ENCODE measurements at regions not wholly inside any gene's neighbourhood (a gene's known extent, or its start where the extent isn't known, plus 50 kb on each side); places are given as distances from the start of the nearest gene placed in this dataset.

DNA sequence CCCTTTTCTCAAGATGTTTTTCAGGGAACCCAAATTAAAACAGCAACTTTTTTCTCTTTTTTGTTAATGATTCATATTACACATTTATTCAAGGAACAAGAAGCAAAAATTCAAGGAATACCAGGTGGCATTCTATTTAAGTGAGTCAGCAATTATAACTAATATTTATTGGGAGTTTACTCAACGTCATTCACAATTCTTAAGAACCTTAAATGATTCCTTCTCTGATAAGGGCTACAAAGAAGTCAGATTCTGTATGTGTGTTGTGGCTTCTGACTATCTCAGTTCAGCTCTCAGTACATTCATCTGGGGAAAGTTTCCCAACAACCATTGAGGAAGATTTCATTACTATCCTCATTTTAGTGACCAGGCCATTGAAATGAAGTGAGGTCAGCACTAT is 470.7 kb upstream of the AKR1E2 start:
- Mint-ChIP-seq H3K27ac (no peak overlapping the region), H3K27me3 (peaks cover 5% of the 10 kb centered on the region), H3K4me1 (ENCODE audit: low read depth) (no peaks in the 10 kb centered on the region), H3K4me3 (no peak overlapping the region), H3K9me3 (ENCODE audit: low read depth) (no peaks in the 10 kb centered on the region), H3K36me3 (no peaks in the 10 kb centered on the region)

DNA sequence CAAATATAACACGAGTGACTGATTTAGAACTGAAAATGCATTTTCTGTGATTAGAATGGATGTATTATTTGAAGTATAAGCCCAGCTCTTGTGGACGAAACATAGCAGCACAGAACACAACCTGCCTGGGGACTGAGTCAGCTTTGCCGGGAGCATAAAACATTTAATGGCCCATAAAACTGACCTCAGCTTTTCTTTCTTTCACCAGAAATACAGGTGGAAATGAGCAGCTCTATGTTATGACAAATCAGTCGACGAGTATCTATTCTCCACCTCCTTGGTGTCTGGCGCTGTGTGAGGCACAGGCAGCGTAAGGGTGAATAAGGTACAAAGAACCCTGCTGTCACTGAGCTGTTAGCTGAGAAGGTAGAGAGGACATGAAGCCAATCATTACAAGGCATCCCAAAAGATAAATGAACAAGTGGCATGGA is 471.6 kb upstream of the AKR1E2 start:
- H3K4me1 Mint-ChIP-seq (ENCODE audit: low read depth) = no peaks in the 10 kb centered on the region
- peaks cover 5% of the 10 kb centered on the region for H3K27me3 Mint-ChIP-seq
- H3K4me3 Mint-ChIP-seq = no peak overlapping the region

DNA sequence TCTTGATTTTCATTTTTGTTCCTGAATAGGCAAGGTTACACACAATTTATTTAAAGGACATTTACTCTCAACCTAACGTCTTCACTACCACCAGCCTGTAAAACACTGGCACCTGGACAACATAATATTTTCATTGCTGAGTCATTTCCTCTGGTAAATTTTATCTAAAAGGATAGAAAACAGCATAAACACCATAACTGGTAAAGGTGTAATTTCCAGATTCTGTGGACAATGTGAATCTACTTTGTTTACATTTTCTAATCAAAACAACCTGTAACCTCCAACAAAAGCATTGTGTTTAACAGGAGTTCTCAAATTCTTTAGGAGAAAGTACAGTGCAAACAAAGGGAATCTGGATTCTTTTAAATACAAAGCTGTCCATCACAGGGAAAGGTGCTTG is 472.0 kb upstream of the AKR1E2 start:
- Mint-ChIP-seq H3K27me3 (peaks cover 5% of the 10 kb centered on the region), H3K36me3 (no peaks in the 10 kb centered on the region), H3K4me1 (ENCODE audit: low read depth) (no peaks in the 10 kb centered on the region), H3K4me3 (no peak overlapping the region), H3K27ac (no peak overlapping the region), H3K9me3 (ENCODE audit: low read depth) (no peaks in the 10 kb centered on the region)

More for the DNA sequence above, 471.6 kb upstream of the AKR1E2 start:
- Mint-ChIP-seq H3K9me3 (ENCODE audit: low read depth) (no peaks in the 10 kb centered on the region), H3K36me3 (no peaks in the 10 kb centered on the region), H3K27ac (no peak overlapping the region)

DNA sequence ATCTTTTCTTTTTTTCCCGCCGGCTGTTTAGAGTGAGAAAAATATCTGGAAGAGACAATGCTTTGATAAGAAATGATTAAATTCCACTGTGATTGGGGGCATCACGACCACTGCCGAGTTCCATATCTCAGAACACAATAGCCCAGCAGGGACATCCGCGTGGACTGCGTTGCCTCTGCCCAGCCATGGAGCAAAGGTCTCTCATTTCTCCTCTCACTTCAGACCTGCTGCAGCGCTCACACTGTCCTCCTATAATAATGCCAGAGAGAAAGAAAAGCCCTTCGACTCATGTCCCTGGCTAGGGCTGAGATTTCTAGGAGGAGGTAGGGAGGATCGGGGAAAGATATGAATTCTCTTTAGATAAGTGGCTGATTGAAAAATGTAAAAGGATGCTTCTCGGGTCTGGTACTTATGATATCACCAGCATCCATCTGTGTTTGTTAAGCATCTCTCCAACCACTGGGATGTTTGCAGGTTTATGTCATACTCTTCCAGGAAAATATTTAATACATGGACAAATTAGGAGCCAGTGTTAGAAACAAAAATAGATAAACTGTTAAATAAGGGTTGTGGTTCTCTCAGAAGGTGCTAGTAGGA is 472.9 kb upstream of the AKR1E2 start:
- no peak overlapping the region for H3K4me3 Mint-ChIP-seq
- no peak overlapping the region for H3K27ac Mint-ChIP-seq
- no peaks in the 10 kb centered on the region for H3K36me3 Mint-ChIP-seq
- H3K4me1 Mint-ChIP-seq (ENCODE audit: low read depth) = no peaks in the 10 kb centered on the region
- H3K9me3 Mint-ChIP-seq (ENCODE audit: low read depth) = no peaks in the 10 kb centered on the region
- H3K27me3 Mint-ChIP-seq = peaks cover 2% of the 10 kb centered on the region

DNA sequence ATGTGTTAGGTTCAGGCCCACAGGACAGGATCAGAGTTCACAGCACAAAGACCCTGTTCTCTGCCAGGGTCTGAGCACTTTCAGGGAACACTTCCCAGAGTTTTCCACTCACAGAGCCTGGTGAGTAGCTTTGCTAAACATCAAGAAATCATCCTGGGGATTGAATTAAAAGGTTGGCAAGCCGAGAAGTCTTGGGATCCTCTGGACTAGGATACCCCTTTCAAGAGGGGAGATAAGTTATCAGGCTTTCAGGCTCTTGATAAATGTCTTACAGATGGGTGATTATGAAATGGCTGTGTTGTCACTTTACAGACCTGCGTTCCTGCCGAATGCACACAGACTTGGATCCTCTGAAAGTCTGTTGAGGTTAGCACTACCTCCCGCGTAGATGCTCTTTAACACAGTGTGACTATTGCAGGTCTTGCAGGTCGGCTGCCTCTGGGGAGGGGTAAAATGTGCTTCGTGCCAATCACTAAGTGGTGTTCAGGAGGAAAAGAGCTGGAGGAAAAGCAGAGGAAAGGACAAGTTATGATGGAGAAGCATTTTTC is 473.5 kb upstream of the AKR1E2 start:
- H3K27ac Mint-ChIP-seq = no peak overlapping the region
- H3K4me3 Mint-ChIP-seq = no peak overlapping the region
- H3K27me3 Mint-ChIP-seq = peaks cover 2% of the 10 kb centered on the region
- H3K4me1 Mint-ChIP-seq (ENCODE audit: low read depth) = no peaks in the 10 kb centered on the region
- H3K36me3 Mint-ChIP-seq = no peaks in the 10 kb centered on the region
- H3K9me3 Mint-ChIP-seq (ENCODE audit: low read depth) = no peaks in the 10 kb centered on the region

DNA sequence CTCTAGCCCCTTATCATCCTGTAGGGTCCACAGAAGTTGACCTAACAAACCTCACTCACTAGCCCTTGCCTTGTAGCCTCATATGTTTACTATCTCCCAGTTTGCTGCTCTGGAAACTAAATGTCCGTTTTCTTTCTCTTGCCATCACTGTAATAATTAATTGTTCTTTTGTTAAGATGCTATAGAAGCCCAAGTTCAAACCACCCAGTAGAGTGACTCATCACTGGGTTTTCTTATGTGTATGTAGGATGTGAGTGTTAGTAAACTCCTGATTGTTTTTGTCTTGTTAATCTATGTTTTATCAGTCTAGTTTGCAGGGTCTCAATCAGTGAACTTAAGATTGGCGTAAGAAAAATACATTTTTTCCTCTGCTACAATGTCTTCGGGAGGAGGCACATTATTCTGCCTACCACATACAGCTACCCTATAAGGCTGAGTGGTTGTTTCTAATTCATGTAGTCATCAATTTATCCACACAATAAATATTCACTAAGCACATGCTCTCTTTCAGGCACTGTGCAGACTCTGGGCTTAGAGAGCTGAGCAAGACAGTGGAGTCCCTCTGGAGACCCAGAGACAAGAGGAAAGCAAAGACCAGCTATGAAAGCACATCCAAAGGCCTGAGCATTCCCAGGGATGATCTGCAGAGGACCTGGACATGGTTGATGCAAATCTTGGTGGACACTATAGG is 474.1 kb upstream of the AKR1E2 start:
- Mint-ChIP-seq H3K36me3 (no peaks in the 10 kb centered on the region), H3K4me1 (ENCODE audit: low read depth) (no peaks in the 10 kb centered on the region), H3K4me3 (no peak overlapping the region), H3K27me3 (peaks cover 2% of the 10 kb centered on the region), H3K9me3 (ENCODE audit: low read depth) (no peaks in the 10 kb centered on the region), H3K27ac (no peak overlapping the region)

DNA sequence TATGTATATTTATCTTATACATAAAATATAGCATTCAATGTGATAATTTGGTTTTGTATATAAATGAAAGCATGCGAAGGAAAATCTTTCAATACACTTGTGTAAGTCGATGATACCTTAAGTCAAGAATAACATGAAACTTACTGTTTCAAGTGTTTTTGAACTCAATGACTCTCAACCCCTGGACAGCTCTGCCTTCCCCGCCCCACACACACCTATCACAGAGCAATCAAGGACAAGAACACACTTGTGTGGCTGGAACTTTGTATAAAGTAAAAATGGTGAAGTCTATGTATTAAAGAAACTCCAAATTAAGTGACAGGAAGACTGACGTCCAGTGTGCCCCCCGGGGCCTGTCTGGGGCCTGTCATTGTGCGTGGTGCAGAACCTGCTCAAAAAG is 478.6 kb upstream of the AKR1E2 start:
- H3K9me3 Mint-ChIP-seq (ENCODE audit: low read depth) = no peaks in the 10 kb centered on the region
- no peaks in the 10 kb centered on the region for H3K27me3 Mint-ChIP-seq
- no peak overlapping the region for H3K27ac Mint-ChIP-seq
- H3K36me3 Mint-ChIP-seq = no peaks in the 10 kb centered on the region
- H3K4me3 Mint-ChIP-seq = no peak overlapping the region
- H3K4me1 Mint-ChIP-seq (ENCODE audit: low read depth) = peaks cover 18% of the 10 kb centered on the region

DNA sequence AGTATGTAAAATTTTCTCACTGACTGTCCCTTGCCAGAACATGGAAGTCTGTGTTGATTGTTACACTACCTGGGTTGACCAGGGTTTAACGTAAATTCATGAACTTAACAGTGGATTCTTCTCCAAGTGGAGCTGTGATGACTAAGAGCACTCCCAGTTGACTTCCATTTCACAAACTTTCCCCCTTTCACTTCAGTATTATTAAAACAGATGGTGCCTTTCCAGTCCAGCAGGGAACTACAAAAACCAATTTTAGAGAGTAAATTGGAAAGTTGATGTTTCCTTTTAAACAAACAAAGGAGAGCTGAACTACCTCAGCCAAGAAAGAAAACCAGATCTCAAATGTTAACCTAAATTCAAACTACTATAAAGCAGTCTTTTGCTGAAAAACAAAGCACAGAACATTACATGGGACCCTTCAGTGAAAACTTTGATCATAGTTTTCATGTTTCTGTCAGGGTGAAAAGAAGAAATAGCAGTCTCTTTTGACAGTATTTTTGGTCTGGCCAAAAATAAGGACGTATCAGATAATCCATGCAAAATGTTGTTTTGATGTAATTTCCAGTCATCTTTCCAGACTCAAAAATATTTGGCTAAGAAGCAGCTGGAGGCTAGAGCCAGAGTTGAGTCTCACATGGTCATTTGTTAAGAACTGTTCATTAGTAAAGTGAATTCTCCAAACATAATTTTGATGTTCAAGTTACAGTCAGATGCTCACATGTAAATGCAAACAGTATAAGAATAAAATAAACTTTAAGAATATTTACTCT is 479.9 kb upstream of the AKR1E2 start:
- H3K4me3 Mint-ChIP-seq = no peak overlapping the region
- no peaks in the 10 kb centered on the region for H3K27me3 Mint-ChIP-seq
- H3K9me3 Mint-ChIP-seq (ENCODE audit: low read depth) = no peaks in the 10 kb centered on the region
- H3K4me1 Mint-ChIP-seq (ENCODE audit: low read depth) = peaks cover 18% of the 10 kb centered on the region
- H3K27ac Mint-ChIP-seq = peak overlapping the region; percentile 5
- H3K36me3 Mint-ChIP-seq = no peaks in the 10 kb centered on the region

DNA sequence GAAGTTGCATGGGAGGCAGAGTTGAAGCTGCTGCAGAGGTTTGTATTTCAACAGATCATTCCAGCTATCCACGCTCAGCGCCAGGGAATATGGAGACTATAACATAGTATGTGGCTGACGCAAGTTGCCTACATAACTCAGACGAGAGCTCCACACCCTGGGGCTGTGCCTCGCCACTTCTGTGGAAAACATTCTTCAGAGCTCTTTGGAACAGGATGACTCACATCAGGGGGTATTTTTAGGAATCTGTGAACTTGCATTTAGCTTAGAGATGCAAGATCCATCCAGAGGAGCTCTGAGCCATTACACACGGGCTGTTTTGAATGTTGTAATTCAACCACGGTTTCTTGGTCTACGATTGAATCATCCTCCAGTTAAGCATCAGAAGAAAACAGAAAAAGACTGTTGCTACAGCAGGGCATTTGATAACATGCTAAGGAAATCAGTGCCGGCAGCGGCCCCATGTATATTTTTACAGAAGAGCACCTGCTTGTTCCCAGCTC is 481.5 kb upstream of the AKR1E2 start:
- Mint-ChIP-seq H3K27ac (peak overlapping the region; percentile 54), H3K4me3 (no peak overlapping the region), H3K9me3 (ENCODE audit: low read depth) (no peaks in the 10 kb centered on the region), H3K27me3 (no peaks in the 10 kb centered on the region), H3K4me1 (ENCODE audit: low read depth) (peaks cover 18% of the 10 kb centered on the region), H3K36me3 (no peaks in the 10 kb centered on the region)

DNA sequence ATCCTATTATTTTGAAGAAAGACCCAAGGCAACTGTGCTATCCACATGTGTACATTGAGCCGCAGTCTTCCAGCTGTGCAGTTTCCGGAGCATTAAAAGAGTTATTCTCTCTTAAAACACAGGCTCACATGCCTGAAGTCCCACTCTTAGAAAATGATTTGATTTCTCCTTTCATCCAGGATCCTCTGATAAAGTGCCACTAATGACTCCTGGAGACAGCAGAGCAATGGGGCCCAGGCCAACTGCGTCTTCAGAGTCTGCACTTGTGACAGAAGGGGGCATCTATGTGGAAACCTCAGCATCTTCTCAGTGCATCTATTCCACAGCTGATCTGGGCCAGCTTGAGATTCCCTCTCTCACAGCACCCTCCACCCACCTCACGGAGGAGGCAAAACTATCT is 482.1 kb upstream of the AKR1E2 start:
- peaks cover 18% of the 10 kb centered on the region for H3K4me1 Mint-ChIP-seq (ENCODE audit: low read depth)
- H3K4me3 Mint-ChIP-seq = no peak overlapping the region
- H3K27ac Mint-ChIP-seq = peak overlapping the region; percentile 54
- no peaks in the 10 kb centered on the region for H3K27me3 Mint-ChIP-seq
- no peaks in the 10 kb centered on the region for H3K9me3 Mint-ChIP-seq (ENCODE audit: low read depth)
- H3K36me3 Mint-ChIP-seq = no peaks in the 10 kb centered on the region

DNA sequence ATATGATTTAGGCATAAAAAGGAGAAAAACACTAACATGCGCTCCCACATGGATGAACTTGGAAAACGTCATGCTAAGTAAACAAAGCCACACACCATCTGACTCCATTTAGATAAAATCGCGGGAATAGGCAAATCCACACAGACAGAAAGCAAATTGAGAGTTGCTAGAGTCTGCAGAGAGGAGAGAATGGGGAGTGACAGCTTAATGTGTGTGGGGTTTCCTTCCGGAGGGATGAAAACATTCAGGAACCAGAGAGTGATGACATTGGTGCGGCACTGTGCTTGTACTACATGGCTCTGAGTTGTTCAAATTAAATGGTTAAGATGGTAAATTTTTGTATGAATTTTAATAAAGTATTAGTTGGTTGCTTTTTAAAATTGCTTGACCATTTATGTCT is 482.9 kb upstream of the AKR1E2 start:
- Mint-ChIP-seq H3K27me3 (no peaks in the 10 kb centered on the region), H3K4me1 (ENCODE audit: low read depth) (peaks cover 18% of the 10 kb centered on the region), H3K9me3 (ENCODE audit: low read depth) (no peaks in the 10 kb centered on the region), H3K36me3 (no peaks in the 10 kb centered on the region), H3K27ac (peak overlapping the region; percentile 7), H3K4me3 (no peak overlapping the region)

DNA sequence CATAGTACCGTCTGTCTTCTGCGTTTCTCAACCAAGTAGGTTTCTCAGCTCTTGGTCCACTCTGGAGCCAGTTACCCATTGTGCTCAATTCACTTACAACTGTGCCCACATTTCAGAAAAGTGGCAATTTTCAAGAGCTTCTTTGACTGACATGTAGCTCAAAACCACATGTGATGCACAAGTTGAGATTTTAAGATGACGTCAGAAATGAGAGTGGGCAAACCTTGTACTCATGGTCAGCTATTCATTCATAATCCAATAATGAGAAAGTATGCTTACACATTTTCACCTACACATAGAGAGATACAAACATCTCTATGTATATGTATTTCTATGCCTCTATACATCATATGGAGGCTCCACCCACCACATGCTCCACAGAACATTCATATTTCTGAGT is 487.2 kb upstream of the AKR1E2 start:
- Mint-ChIP-seq H3K4me3 (no peak overlapping the region), H3K27ac (no peak overlapping the region), H3K9me3 (ENCODE audit: low read depth) (no peaks in the 10 kb centered on the region), H3K4me1 (ENCODE audit: low read depth) (peaks cover 1% of the 10 kb centered on the region), H3K27me3 (no peaks in the 10 kb centered on the region), H3K36me3 (no peaks in the 10 kb centered on the region)

DNA sequence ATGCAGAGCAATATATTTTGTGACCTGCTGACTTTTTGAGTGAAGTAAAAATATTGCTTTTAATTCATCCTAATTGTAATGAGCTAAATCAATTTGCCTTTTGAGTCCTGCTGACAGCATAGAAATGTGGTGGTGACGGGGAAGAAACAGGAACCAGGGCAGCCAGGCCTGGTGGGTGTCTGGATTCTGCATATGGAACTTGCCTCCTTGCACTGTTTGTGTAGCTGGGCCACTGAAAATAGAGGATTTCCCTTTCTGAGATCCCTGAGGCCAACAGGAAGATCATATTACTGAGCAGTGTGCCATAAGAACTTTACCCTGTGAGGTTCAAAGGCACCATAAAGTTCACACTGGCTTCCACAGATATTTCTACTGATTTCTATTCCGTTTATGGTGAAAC is 488.4 kb upstream of the AKR1E2 start:
- H3K36me3 Mint-ChIP-seq = no peaks in the 10 kb centered on the region
- H3K4me1 Mint-ChIP-seq (ENCODE audit: low read depth) = no peaks in the 10 kb centered on the region
- no peaks in the 10 kb centered on the region for H3K9me3 Mint-ChIP-seq (ENCODE audit: low read depth)
- no peaks in the 10 kb centered on the region for H3K27me3 Mint-ChIP-seq
- H3K4me3 Mint-ChIP-seq = no peak overlapping the region
- no peak overlapping the region for H3K27ac Mint-ChIP-seq

DNA sequence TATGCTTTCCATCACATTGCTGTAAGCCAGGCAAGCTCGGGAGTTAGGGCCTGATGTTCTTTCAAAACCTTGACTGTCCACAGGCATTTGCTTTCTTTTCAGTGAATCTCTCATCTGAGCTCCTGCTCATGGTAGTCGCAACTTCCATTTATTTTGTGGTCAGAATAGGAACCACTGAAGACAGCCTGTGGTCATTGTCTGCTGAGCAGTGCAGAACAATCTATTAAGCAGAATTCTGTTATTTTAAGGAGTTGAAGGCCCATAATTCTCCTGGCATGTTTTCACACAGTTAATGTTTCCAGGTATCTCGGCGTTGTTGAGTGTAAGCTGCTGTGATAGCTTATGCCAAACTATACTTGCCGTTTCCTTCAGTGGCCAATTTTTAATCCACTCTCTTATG is 491.1 kb upstream of the AKR1E2 start:
- Mint-ChIP-seq H3K4me3 (no peak overlapping the region), H3K4me1 (ENCODE audit: low read depth) (no peaks in the 10 kb centered on the region), H3K27ac (no peak overlapping the region), H3K36me3 (no peaks in the 10 kb centered on the region), H3K27me3 (no peaks in the 10 kb centered on the region), H3K9me3 (ENCODE audit: low read depth) (no peaks in the 10 kb centered on the region)

DNA sequence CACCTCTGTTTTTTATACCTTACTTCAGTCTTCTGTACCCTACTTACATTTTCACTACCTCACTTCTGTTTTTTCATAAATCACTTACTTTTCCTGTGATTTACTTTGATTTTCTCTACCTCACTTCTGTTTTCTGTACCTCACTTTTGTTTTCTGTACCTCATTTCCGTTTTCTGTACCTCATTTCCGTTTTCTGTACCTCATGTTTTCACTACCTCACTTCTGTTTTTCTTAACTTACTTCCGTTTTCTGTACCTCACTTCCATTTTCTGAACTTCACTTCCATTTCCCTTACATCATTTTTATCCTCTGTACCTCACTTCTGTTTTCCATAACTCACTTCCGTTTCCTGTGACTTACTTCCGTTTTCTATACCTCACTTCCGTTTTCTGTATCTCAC is 492.0 kb upstream of the AKR1E2 start:
- H3K4me1 Mint-ChIP-seq (ENCODE audit: low read depth) = no peaks in the 10 kb centered on the region
- no peaks in the 10 kb centered on the region for H3K36me3 Mint-ChIP-seq
- no peak overlapping the region for H3K27ac Mint-ChIP-seq
- no peaks in the 10 kb centered on the region for H3K27me3 Mint-ChIP-seq
- H3K4me3 Mint-ChIP-seq = no peak overlapping the region
- H3K9me3 Mint-ChIP-seq (ENCODE audit: low read depth) = no peaks in the 10 kb centered on the region

Data from activated naive CD8-positive, alpha-beta T cell (primary cell).